NB4 (cell line): ENCODE measurements at regions not wholly inside any gene's neighbourhood (a gene's known extent, or its start where the extent isn't known, plus 50 kb on each side); places are given as distances from the start of the nearest gene placed in this dataset.

Experiments used
- DNase-seq: peaks from one replicate; pipeline ENCODE4 v3.0.0; 2010; ENCODE audit warnings: low read depth
- H3K4me3 ChIP-seq: one replicate; pipeline ENCODE4 v1.5.1; 2011; ENCODE audit warnings: mild to moderate bottlenecking, low read depth, low read length, moderate library complexity
- MAX ChIP-seq: IDR thresholded peaks from 2 replicates; pipeline ENCODE4 v1.6.1; 2011; ENCODE audit warnings: low read depth, low read length
- MYC ChIP-seq: IDR thresholded peaks from 2 replicates; pipeline ENCODE4 v1.6.1; 2011; ENCODE audit warnings: low read depth, low read length
- POLR2A ChIP-seq: IDR thresholded peaks from 2 replicates; pipeline ENCODE4 v1.6.1; 2011; ENCODE audit warnings: mild to moderate bottlenecking; ENCODE audit not compliant: insufficient read length; ENCODE audit errors: extremely low read depth
- TF ChIP-seq, protein P1 (sequence below): IDR thresholded peaks from one replicate; pipeline ENCODE4 v1.5.1; 2012; ENCODE audit warnings: low read depth, low read length

GRCh38 chr21:31395268-31395667, 51.2 kb upstream of the TIAM1 start:
- H3K4me3 ChIP-seq: no peak overlapping the region
- TF ChIP-seq MAX (no peak), MYC (no peak), POLR2A (no peak)
- TF ChIP-seq, protein P1, sequence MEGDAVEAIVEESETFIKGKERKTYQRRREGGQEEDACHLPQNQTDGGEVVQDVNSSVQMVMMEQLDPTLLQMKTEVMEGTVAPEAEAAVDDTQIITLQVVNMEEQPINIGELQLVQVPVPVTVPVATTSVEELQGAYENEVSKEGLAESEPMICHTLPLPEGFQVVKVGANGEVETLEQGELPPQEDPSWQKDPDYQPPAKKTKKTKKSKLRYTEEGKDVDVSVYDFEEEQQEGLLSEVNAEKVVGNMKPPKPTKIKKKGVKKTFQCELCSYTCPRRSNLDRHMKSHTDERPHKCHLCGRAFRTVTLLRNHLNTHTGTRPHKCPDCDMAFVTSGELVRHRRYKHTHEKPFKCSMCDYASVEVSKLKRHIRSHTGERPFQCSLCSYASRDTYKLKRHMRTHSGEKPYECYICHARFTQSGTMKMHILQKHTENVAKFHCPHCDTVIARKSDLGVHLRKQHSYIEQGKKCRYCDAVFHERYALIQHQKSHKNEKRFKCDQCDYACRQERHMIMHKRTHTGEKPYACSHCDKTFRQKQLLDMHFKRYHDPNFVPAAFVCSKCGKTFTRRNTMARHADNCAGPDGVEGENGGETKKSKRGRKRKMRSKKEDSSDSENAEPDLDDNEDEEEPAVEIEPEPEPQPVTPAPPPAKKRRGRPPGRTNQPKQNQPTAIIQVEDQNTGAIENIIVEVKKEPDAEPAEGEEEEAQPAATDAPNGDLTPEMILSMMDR: no peak
- DNase-seq: no peak

DNA sequence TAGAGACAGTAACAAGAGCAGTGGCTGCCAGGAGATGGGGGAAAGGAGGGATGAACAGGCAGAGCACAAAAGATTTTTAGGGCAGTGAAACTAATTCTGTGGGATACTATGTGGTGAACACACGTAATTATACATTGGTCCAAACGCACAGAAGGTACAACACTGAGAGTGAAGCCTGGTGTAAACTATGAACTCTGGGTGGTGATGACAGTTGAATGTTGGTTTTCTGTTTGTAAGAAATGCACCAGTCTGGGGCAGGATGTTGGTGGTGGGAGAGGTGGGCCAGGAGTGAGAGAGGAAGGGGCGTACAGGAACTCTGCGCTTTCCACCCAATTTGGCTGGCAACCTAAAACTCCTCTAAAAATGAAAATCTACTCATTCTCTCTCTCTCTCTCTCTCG, 50.2 kb upstream of the TIAM1 start:
- TF ChIP-seq MYC (no peak), MAX (no peak), POLR2A (no peak)
- TF ChIP-seq, protein P1: no peak
- no peak for DNase-seq
- no peak overlapping the region for H3K4me3 ChIP-seq
